ENCODE measurements at regions not wholly inside any gene's neighbourhood (a gene's known extent, or its start where the extent isn't known, plus 50 kb on each side); places are given as distances from the start of the nearest gene placed in this dataset.

- no peak for DNase-seq (ENCODE audit: low read depth)
- no peak overlapping the region for H3K4me3 ChIP-seq (ENCODE audit: low read depth, low read length)
Measured at GRCh38 chr9:124101969-124102345, 90.4 kb downstream of the LHX2 start.

GRCh38 chr9:124102363-124102762 is 90.8 kb downstream of the LHX2 start:
- TF ChIP-seq CTCF (IDR thresholded peaks at IDR 0.05; ENCODE audit: insufficient read depth, low read length): no peak
- no peak overlapping the region for H3K4me3 ChIP-seq (ENCODE audit: low read depth, low read length)
- no peak for DNase-seq (ENCODE audit: low read depth)

More at GRCh38 chr9:124101969-124102345, 90.4 kb downstream of the LHX2 start:
- TF ChIP-seq CTCF (IDR thresholded peaks at IDR 0.05; ENCODE audit: insufficient read depth, low read length): no peak

- DNase-seq (ENCODE audit: low read depth): no peak
- no peak overlapping the region for H3K4me3 ChIP-seq (ENCODE audit: low read depth, low read length)
- TF ChIP-seq CTCF (IDR thresholded peaks at IDR 0.05; ENCODE audit: insufficient read depth, low read length): no peak
Measured at GRCh38 chr9:124105266-124105665, 93.7 kb downstream of the LHX2 start.

- TF ChIP-seq CTCF (IDR thresholded peaks at IDR 0.05; ENCODE audit: insufficient read depth, low read length): no peak
- DNase-seq (ENCODE audit: low read depth): no peak
- no peak overlapping the region for H3K4me3 ChIP-seq (ENCODE audit: low read depth, low read length)
Measured at GRCh38 chr9:124108216-124108615, 96.6 kb downstream of the LHX2 start.

- DNase-seq (ENCODE audit: low read depth): peak; percentile 68
- TF ChIP-seq CTCF (IDR thresholded peaks at IDR 0.05; ENCODE audit: insufficient read depth, low read length): no peak
Measured at GRCh38 chr9:124110307-124110915, 98.8 kb downstream of the LHX2 start.

GRCh38 chr9:124116683-124117363 is 105.3 kb downstream of the LHX2 start:
- no peak for TF ChIP-seq CTCF (IDR thresholded peaks at IDR 0.05; ENCODE audit: insufficient read depth, low read length)
- no peak overlapping the region for H3K4me3 ChIP-seq (ENCODE audit: low read depth, low read length)
- DNase-seq (ENCODE audit: low read depth): no peak

More at GRCh38 chr9:124110307-124110915, 98.8 kb downstream of the LHX2 start:
- no peak overlapping the region for H3K4me3 ChIP-seq (ENCODE audit: low read depth, low read length)
